ENCODE measurements at regions not wholly inside any gene's neighbourhood (a gene's known extent, or its start where the extent isn't known, plus 50 kb on each side); places are given as distances from the start of the nearest gene placed in this dataset.

- TF ChIP-seq, protein P1, sequence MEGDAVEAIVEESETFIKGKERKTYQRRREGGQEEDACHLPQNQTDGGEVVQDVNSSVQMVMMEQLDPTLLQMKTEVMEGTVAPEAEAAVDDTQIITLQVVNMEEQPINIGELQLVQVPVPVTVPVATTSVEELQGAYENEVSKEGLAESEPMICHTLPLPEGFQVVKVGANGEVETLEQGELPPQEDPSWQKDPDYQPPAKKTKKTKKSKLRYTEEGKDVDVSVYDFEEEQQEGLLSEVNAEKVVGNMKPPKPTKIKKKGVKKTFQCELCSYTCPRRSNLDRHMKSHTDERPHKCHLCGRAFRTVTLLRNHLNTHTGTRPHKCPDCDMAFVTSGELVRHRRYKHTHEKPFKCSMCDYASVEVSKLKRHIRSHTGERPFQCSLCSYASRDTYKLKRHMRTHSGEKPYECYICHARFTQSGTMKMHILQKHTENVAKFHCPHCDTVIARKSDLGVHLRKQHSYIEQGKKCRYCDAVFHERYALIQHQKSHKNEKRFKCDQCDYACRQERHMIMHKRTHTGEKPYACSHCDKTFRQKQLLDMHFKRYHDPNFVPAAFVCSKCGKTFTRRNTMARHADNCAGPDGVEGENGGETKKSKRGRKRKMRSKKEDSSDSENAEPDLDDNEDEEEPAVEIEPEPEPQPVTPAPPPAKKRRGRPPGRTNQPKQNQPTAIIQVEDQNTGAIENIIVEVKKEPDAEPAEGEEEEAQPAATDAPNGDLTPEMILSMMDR (conservative IDR thresholded peaks at IDR 0.05; ENCODE audit: low read depth, low read length) = no peak
- no peak for TF ChIP-seq EZH2 (IDR thresholded peaks at IDR 0.05; ENCODE audit: low read length, unreplicated experiment)
Observed at GRCh38 chr22:47596176-47596690, 833.8 kb downstream of the TBC1D22A start.

All from PC-3 (cell line).